ENCODE measurements at regions not wholly inside any gene's neighbourhood (a gene's known extent, or its start where the extent isn't known, plus 50 kb on each side); places are given as distances from the start of the nearest gene placed in this dataset.

DNA sequence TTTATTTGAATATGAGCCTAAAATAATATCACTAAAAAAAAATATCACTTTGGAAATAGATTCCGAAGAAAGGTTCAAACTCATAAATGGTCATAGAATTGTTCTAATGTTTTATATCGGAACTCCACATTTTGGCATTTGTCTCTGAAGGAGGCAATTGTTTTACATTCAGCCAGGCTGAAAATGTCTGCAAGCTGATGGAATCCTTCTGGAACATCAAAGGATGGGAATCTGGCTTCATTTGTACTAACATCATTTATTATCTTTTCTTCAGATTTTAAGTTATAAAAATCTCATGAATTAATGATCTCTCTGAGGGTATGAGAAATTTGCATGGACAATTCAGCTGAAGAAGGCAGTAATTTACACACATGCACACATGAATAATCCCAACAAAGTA lies 251.4 kb upstream of the RGMA start:
- TF ChIP-seq, protein P1, sequence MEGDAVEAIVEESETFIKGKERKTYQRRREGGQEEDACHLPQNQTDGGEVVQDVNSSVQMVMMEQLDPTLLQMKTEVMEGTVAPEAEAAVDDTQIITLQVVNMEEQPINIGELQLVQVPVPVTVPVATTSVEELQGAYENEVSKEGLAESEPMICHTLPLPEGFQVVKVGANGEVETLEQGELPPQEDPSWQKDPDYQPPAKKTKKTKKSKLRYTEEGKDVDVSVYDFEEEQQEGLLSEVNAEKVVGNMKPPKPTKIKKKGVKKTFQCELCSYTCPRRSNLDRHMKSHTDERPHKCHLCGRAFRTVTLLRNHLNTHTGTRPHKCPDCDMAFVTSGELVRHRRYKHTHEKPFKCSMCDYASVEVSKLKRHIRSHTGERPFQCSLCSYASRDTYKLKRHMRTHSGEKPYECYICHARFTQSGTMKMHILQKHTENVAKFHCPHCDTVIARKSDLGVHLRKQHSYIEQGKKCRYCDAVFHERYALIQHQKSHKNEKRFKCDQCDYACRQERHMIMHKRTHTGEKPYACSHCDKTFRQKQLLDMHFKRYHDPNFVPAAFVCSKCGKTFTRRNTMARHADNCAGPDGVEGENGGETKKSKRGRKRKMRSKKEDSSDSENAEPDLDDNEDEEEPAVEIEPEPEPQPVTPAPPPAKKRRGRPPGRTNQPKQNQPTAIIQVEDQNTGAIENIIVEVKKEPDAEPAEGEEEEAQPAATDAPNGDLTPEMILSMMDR (IDR thresholded peaks at IDR 0.05 in 2 of 3, conservative IDR thresholded peaks at IDR 0.05 in 1 of 3; ENCODE audit: borderline replicate concordance in 1 of 3, insufficient read depth in 1 of 3, low read depth in 2 of 3, low read length in 2 of 3) = no peak
- TF ChIP-seq FOSL1 (IDR thresholded peaks at IDR 0.05; ENCODE audit: low read depth) = no peak
- no peak for TF ChIP-seq YY1 (IDR thresholded peaks at IDR 0.05; ENCODE audit: extremely low read depth, insufficient replicate concordance, low read depth, low read length)
- no peak for TF ChIP-seq POLR2A (IDR thresholded peaks at IDR 0.05; ENCODE audit: borderline replicate concordance, extremely low read depth, insufficient read depth, insufficient read length)
- no peak for TF ChIP-seq JUND (IDR thresholded peaks at IDR 0.05)
